H1 (cell line): ENCODE measurements at regions not wholly inside any gene's neighbourhood (a gene's known extent, or its start where the extent isn't known, plus 50 kb on each side); places are given as distances from the start of the nearest gene placed in this dataset.

Experiments
- EZH2 ChIP-seq: fragments of 200-600 bp; sonication (generic); IDR thresholded peaks from 2 replicates; pipeline ENCODE4 v1.7.1; 2012; ENCODE audit warnings: low read depth, mild to moderate bottlenecking, moderate library complexity, low read length, inconsistent platforms; ENCODE audit not compliant: severe bottlenecking
- RAD21 ChIP-seq, 2 experiments: IDR thresholded peaks in 1 of 2; conservative IDR thresholded peaks in 1 of 2; 2 replicates each; pipeline ENCODE4 v1.6.1; 2011; ENCODE audit warnings: low read depth in 2 of 2, low read length in 2 of 2, improper control_type of control experiment in 1 of 2, inconsistent platforms in 1 of 2, mild to moderate bottlenecking in 1 of 2, moderate library complexity in 1 of 2
- RNF2 ChIP-seq: fragments of 200-900, 300-1000 bp; sonication (generic); IDR thresholded peaks from 2 replicates; pipeline ENCODE4 v1.7.1; 2016; ENCODE audit warnings: borderline replicate concordance, low read depth, mild to moderate bottlenecking, antibody characterized with exemption, low read length; ENCODE audit not compliant: poor library complexity, severe bottlenecking; ENCODE audit errors: missing control alignments
- TAF1 ChIP-seq: IDR thresholded peaks from 2 replicates; pipeline ENCODE4 v1.6.1; 2011; ENCODE audit warnings: mild to moderate bottlenecking, low read depth, low read length
- TF ChIP-seq, protein P1 (sequence below), 3 experiments: IDR thresholded peaks; 1 replicate in 2 of 3; 2 replicates in 1 of 3; pipeline versions ENCODE4 v1.5.1 to v1.6.1; 2011; ENCODE audit warnings: low read length in 3 of 3, mild to moderate bottlenecking in 3 of 3, inconsistent platforms in 2 of 3, low read depth in 1 of 3, moderate library complexity in 1 of 3; ENCODE audit not compliant: insufficient read depth in 1 of 3; ENCODE audit errors: control extremely low read depth in 1 of 3

DNA sequence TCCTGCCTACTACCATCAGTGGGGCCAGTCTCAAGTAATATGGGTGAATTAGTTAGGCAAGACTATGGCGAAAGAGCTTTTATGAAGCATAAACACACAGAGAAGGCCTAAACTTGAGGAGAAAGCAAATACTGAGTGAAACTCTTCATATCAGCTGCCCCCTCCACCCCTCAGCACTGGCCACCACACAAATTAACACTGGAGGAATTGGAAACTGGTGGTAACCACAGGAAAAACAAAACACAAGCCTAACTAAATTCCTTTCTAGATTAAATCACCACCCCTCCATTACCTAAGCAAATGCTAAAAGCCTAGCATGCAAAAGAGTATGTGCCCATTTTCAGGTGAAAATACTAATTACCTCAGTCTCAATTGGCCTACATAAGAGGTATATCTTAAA is 774.7 kb upstream of the NECTIN3 start:
- TF ChIP-seq, protein P1, sequence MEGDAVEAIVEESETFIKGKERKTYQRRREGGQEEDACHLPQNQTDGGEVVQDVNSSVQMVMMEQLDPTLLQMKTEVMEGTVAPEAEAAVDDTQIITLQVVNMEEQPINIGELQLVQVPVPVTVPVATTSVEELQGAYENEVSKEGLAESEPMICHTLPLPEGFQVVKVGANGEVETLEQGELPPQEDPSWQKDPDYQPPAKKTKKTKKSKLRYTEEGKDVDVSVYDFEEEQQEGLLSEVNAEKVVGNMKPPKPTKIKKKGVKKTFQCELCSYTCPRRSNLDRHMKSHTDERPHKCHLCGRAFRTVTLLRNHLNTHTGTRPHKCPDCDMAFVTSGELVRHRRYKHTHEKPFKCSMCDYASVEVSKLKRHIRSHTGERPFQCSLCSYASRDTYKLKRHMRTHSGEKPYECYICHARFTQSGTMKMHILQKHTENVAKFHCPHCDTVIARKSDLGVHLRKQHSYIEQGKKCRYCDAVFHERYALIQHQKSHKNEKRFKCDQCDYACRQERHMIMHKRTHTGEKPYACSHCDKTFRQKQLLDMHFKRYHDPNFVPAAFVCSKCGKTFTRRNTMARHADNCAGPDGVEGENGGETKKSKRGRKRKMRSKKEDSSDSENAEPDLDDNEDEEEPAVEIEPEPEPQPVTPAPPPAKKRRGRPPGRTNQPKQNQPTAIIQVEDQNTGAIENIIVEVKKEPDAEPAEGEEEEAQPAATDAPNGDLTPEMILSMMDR (IDR thresholded peaks at IDR 0.05; ENCODE audit: control extremely low read depth in 1 of 3, insufficient read depth in 1 of 3, low read depth in 1 of 3, low read length in 3 of 3): no peak
- TF ChIP-seq TAF1: no peak
- no peak for TF ChIP-seq RNF2
- TF ChIP-seq RAD21 (IDR thresholded peaks at IDR 0.05 in 1 of 2, conservative IDR thresholded peaks at IDR 0.05 in 1 of 2; ENCODE audit: low read depth in 2 of 2, low read length in 2 of 2): no peak
- TF ChIP-seq EZH2: no peak
